Small intestine (tissue), 7 donors: ENCODE measurements at regions not wholly inside any gene's neighbourhood (a gene's known extent, or its start where the extent isn't known, plus 50 kb on each side); places are given as distances from the start of the nearest gene placed in this dataset.

Experiments used
- DNase-seq, 2 donors: peaks; one replicate each; pipeline versions ENCODE4 v3.0.0 to v3.0.0-alpha.2; 2013
- FAIRE-seq: peaks from 2 replicates; lab custom pipeline; 2012; peaks lifted over from hg19 to GRCh38; lab: Jason Lieb, UNC
- H3K27ac ChIP-seq, 3 donors: one replicate each; pipeline ENCODE4 v1.5.1; 2013; ENCODE audit warnings: low read length in 2 of 3, mild to moderate bottlenecking in 2 of 3, control low read depth in 1 of 3, inconsistent platforms in 1 of 3, low read depth in 1 of 3, moderate library complexity in 1 of 3
- H3K27me3 ChIP-seq, 3 donors: one replicate each; pipeline ENCODE4 v1.6.1; 2013; ENCODE audit warnings: low read length in 3 of 3, inconsistent platforms in 1 of 3; ENCODE audit not compliant: control insufficient read depth in 3 of 3, insufficient read depth in 3 of 3
- H3K36me3 ChIP-seq, 3 donors: one replicate each; pipeline ENCODE4 v1.6.1; 2013; ENCODE audit warnings: low read length in 3 of 3, inconsistent platforms in 1 of 3, low read depth in 1 of 3, mild to moderate bottlenecking in 1 of 3, moderate library complexity in 1 of 3; ENCODE audit not compliant: control insufficient read depth in 3 of 3, insufficient read depth in 2 of 3
- H3K4me1 ChIP-seq, 3 donors: one replicate each; pipeline ENCODE4 v1.6.1; 2013; ENCODE audit warnings: low read length in 2 of 3, inconsistent platforms in 1 of 3, low read depth in 1 of 3, mild to moderate bottlenecking in 1 of 3, moderate library complexity in 1 of 3; ENCODE audit not compliant: control insufficient read depth in 3 of 3, insufficient read depth in 2 of 3
- H3K4me3 ChIP-seq, 3 donors: one replicate each; pipeline ENCODE4 v1.5.1; 2013; ENCODE audit warnings: low read length in 3 of 3, control low read depth in 1 of 3, inconsistent platforms in 1 of 3, low read depth in 1 of 3, mild to moderate bottlenecking in 1 of 3, moderate library complexity in 1 of 3
- H3K9me3 ChIP-seq, 2 donors: one replicate each; pipeline ENCODE4 v1.6.1; 2013; ENCODE audit warnings: low read depth in 1 of 2, low read length in 1 of 2; ENCODE audit not compliant: control insufficient read depth in 2 of 2, insufficient read depth in 1 of 2
- WGBS, 3 donors: extraction: QIAGEN DNeasy Blood & Tissue Kit; methylation state at CpG; one replicate each; pipeline ENCODE4 v1.1.7; 2013; 5-methylcytosine and 5-hydroxymethylcytosine counted together
- donor health status: healthy with polysubstance abuse.
- donor health status: control.
- donor health status: control.
- donor health status: Bipolar disorder and iron deficiency.
- donor health status: healthy.

DNA sequence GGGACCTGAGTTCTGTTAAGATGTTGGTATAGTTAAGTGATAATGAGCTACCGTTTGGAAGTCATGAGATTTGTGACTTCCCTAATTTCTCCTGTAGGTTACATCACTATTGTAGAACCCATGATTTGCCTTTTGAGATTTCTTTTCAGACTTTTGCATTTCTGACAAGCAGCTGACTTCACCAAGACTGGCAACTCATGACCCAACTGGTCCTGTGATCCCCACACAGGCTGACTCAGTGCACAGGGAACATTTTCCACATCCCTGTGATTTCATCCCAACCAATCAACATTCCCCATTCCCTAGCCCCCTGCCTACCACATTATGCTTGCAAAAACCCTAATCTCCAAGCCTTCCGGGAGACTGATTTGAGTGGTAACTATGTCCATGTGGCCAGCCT lies 242.1 kb upstream of the PDZRN3 start:
- Histone ChIP-seq H3K9me3 (no peaks in the 10 kb centered on the region), H3K4me1 (no peaks in the 10 kb centered on the region), H3K27me3 (no peaks in the 10 kb centered on the region), H3K36me3 (no peaks in the 10 kb centered on the region), H3K4me3 (no peak overlapping the region), H3K27ac (no peak overlapping the region)
- DNase-seq = no peak
- 72 to 84% (median 80%) methylated on average over 2 of the region's 2 CpGs for WGBS, 3 donors
- FAIRE-seq = no peak

DNA sequence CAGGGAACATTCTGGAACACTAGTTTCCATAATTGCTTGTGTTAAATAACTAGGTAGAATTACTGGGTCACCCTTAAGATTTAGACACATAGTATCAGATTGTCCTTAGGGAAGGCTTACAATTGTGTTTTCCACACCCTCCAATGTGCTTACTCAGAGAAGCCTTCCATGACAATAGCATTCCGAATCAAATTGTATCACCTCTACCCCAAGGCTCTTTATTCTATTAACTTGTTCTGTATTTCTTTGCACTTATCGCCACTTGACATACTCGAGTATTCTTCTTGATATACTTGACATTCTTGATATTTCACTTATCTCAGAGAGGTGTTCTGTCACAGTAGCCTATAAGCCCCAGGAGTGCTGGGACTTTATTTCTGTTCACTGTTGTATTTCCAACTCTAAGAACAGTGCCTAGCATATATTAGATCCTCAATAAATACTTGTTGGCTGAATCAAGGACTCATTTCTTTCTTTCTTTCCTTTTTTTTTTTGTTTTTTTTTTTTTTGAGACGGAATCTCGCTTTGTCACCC lies 238.9 kb upstream of the PDZRN3 start:
- no peak for DNase-seq
- Histone ChIP-seq H3K9me3 (no peaks in the 10 kb centered on the region), H3K36me3 (no peaks in the 10 kb centered on the region), H3K27me3 (no peaks in the 10 kb centered on the region), H3K27ac (no peak overlapping the region), H3K4me3 (no peak overlapping the region), H3K4me1 (peaks cover 0 to 2% (median 0%) of the 10 kb centered on the region in 3 donors)
- FAIRE-seq = no peak
- WGBS, 3 donors = 87 to 92% (median 91%) methylated on average over 5 of the region's 5 CpGs

DNA sequence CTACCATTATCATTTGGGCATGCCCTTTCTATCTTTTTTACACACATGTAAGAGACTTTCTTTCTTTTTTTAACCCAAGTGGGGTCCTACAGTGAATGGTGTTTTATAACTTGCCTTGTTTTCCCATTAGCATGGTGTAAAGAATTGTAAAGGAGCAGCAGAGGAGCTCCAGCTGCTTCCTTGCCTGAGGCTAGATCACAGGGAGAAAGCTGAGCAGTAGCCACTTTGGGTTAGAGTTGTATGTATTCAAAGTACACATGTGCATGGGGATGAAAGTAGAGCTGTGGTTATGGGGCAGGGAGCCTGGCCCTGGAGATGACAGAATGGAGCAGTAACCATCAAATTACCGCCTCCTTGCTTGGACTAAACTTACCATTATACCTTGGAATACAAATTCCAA lies 231.1 kb upstream of the PDZRN3 start:
- H3K27me3 ChIP-seq = no peaks in the 10 kb centered on the region
- H3K4me1 ChIP-seq = peaks cover 0 to 2% (median 0%) of the 10 kb centered on the region in 3 donors
- no peak overlapping the region for H3K4me3 ChIP-seq
- no peak overlapping the region for H3K27ac ChIP-seq
- H3K9me3 ChIP-seq = no peaks in the 10 kb centered on the region
- DNase-seq = no peak
- no peaks in the 10 kb centered on the region for H3K36me3 ChIP-seq
- 86 to 93% (median 88%) methylated on average over 1 of the region's 1 CpG for WGBS, 3 donors
- no peak for FAIRE-seq

DNA sequence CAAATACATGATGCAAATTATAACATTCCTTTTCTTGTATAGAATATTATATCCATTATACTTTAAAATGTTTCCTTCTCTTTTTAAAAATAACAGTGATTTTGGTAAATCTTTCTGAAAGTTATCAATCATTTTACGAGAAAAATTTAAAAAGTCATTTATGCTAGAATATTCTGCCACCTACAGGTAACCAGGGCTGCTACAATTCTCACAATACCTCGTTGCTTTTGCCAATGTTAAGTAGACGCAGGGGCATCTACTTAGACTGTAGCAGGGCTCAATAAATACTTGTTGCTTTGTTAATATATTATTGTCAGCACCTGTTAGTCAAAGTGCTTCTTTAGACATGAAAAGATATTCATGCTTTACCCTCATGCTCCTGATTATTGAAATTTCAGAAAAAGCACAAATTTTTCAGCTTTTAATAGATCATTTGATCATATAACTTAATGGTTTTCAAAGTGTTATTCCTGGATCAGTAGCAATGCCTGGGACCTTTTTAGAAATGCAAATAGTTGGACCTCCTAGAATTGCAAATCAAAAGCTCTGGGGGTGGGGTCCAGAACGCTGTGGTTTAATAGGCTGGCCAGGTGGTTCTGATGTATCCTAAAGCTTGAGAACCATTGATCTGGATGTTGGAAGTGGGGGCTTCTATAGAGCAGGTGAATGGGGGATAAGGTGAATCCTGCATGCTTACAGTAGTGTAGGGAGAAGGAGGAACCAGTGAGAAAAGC lies 223.6 kb upstream of the PDZRN3 start:
- Histone ChIP-seq H3K27ac (no peak overlapping the region), H3K4me3 (no peak overlapping the region), H3K9me3 (no peaks in the 10 kb centered on the region), H3K4me1 (no peaks in the 10 kb centered on the region), H3K36me3 (no peaks in the 10 kb centered on the region), H3K27me3 (no peaks in the 10 kb centered on the region)
- WGBS, 3 donors = 12 to 18% (median 14%) methylated on average over 4 of the region's 4 CpGs
- peak; percentile 22 to 45 for DNase-seq
- FAIRE-seq = no peak

GRCh38 chr3:73846951-73847350 lies 222.2 kb upstream of the PDZRN3 start:
- 83 to 91% (median 85%) methylated on average over 3 of the region's 3 CpGs for WGBS, 3 donors
- no peak for FAIRE-seq

DNA sequence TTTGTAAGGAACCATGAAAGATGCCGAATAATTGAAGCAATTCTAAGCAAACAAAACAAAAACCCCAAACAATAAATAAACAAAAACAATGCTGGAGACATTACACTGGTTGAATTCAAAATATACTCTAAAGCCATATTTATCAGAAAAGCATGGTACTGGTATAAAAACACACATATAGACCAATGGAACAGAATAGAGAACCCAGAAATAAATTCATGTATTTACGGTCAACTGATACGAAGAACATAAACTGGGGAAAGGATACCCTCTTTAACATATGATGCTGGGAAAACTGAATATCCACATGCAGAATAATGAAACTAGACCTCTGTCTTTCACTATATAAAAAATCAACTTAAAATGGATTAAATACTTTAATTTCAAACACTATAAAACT lies 214.3 kb upstream of the PDZRN3 start:
- DNase-seq (no peak), FAIRE-seq (no peak)
- H3K4me1 ChIP-seq = no peaks in the 10 kb centered on the region
- no peak overlapping the region for H3K27ac ChIP-seq
- H3K4me3 ChIP-seq = no peak overlapping the region
- WGBS, 3 donors = 88 to 92% (median 89%) methylated on average over 3 of the region's 3 CpGs
- no peaks in the 10 kb centered on the region for H3K27me3 ChIP-seq
- H3K9me3 ChIP-seq = peaks cover 1 to 7% of the 10 kb centered on the region in 2 donors
- H3K36me3 ChIP-seq = no peaks in the 10 kb centered on the region

More at GRCh38 chr3:73846951-73847350, 222.2 kb upstream of the PDZRN3 start:
- Histone ChIP-seq H3K36me3 (no peaks in the 10 kb centered on the region), H3K27me3 (no peaks in the 10 kb centered on the region), H3K9me3 (no peaks in the 10 kb centered on the region), H3K4me3 (no peak overlapping the region), H3K4me1 (no peaks in the 10 kb centered on the region), H3K27ac (no peak overlapping the region)
- DNase-seq = no peak

GRCh38 chr3:73835945-73836344 lies 211.2 kb upstream of the PDZRN3 start:
- FAIRE-seq = no peak
- Histone ChIP-seq H3K27ac (no peak overlapping the region), H3K36me3 (no peaks in the 10 kb centered on the region)

DNA sequence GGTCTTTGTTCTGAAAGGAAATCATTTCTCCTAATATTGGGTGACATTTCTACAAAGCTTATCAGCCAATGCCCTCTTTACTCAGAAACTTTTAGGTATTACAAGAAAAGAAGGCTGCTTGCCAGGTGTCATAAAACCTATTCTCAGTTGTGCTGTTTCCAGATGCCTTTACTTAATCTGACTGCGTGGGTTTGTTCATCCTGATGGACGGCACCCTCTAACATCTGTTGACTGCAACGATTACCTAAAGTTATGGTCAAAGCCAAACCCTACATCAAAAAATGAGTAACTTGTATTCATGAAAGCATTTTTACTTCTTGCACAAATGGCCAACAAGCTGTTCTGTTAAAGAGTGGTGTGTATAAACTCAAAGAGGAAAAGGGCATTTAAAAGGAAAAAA lies 207.7 kb upstream of the PDZRN3 start:
- WGBS, 3 donors = 23 to 52% (median 32%) methylated on average over 3 of the region's 3 CpGs
- DNase-seq (no peak), FAIRE-seq (no peak)
- Histone ChIP-seq H3K27me3 (no peaks in the 10 kb centered on the region), H3K4me1 (peaks cover 0 to 10% (median 2%) of the 10 kb centered on the region in 3 donors), H3K36me3 (no peaks in the 10 kb centered on the region), H3K9me3 (peaks cover 1 to 7% of the 10 kb centered on the region in 2 donors), H3K27ac (no peak overlapping the region), H3K4me3 (no peak overlapping the region)

More at GRCh38 chr3:73835945-73836344, 211.2 kb upstream of the PDZRN3 start:
- no peaks in the 10 kb centered on the region for H3K4me1 ChIP-seq
- no peaks in the 10 kb centered on the region for H3K27me3 ChIP-seq
- H3K9me3 ChIP-seq = peaks cover 1 to 7% of the 10 kb centered on the region in 2 donors
- H3K4me3 ChIP-seq = no peak overlapping the region
- DNase-seq = no peak
